ENCODE measurements at regions not wholly inside any gene's neighbourhood (a gene's known extent, or its start where the extent isn't known, plus 50 kb on each side); places are given as distances from the start of the nearest gene placed in this dataset.

DNA sequence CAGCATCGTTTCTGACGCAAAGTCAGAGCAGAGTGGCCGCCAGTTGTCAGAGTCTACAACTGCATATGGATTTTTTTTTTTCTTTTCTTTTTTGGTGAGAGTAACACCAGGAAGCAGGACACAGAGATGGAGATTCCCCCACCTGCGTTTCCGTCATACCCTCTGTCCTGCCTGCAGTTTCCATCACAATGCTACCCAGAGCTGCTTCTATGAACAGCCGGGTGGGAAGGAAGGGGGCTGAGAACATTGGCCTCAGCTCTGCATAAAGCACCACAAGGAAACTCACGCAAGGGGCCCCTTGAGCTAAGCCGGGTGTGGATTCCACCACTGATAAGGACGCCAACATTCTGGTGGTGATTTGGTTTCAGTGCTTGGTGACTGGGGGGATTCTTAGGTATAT is 183.5 kb upstream of the AFDN start:
- Mint-ChIP-seq H3K4me1 (no peaks in the 10 kb centered on the region), H3K27ac (no peak overlapping the region), H3K27me3 (ENCODE audit: low read depth in 3 of 3) (peaks cover 0 to 3% (median 0%) of the 10 kb centered on the region in 3 donors), H3K36me3 (no peaks in the 10 kb centered on the region), H3K9me3 (peaks cover 0 to 3% (median 0%) of the 10 kb centered on the region in 6 donors), H3K4me3 (no peak overlapping the region)
- no peak for DNase-seq

DNA sequence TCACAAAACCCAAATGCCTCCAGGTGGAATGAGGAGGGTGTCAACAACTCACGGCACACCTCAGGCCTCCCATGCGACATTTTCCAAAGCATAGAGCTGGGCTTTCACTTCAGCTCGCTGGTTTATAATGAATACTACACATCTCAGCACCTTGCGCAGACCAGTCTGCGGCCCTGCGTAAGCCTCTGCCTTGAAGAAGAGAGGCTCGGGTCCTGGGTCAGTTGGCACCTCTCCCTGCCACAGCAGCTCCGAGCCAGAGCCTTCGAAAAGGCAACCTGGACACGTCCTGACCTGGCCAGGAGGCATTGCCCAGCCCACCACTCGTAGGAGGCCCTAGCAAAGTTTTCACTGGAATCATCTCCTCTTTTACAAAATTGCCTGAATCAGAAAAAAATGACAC is 183.0 kb upstream of the AFDN start:
- Mint-ChIP-seq H3K36me3 (no peaks in the 10 kb centered on the region), H3K27ac (no peak overlapping the region), H3K9me3 (peaks cover 0 to 3% (median 0%) of the 10 kb centered on the region in 6 donors), H3K27me3 (ENCODE audit: low read depth in 3 of 3) (peaks cover 0 to 3% (median 0%) of the 10 kb centered on the region in 3 donors), H3K4me3 (no peak overlapping the region), H3K4me1 (no peaks in the 10 kb centered on the region)
- DNase-seq = no peak

DNA sequence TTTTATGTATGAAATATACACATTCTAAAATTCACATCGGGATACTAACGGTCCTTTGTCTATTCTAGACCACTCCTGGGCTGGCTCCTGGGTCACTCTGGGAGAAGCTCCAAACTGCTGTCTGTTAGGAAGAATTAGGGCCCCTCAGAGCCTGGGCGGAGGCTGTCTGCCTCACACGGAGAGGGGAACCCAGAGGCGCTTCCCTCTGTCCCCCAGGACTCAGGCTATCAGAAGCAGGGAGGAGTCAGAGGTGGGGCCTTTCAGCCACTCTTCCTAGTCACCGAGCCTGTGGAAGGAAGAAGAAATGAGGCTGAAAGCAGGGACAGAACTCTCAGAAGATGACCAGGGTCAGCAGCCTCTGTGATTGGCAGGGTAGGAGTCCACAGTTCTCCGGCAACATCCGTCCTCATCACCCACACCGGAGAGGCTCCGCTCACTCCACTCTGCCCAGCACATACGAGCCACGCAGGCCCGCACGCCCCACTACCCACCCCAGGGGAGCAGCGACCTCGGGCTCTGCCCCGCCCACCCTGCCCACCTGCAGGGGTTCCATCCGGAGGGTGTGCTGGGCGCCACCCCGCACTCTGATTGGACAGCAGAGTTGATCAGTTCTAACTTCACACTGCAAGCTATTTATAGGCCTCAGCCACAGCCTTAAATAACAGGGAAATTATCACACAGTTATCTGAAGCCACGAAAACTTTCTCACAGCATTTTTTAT is 182.1 kb upstream of the AFDN start:
- no peak for DNase-seq
- H3K9me3 Mint-ChIP-seq = peaks cover 0 to 3% (median 0%) of the 10 kb centered on the region in 6 donors
- H3K27ac Mint-ChIP-seq = no peak overlapping the region

DNA sequence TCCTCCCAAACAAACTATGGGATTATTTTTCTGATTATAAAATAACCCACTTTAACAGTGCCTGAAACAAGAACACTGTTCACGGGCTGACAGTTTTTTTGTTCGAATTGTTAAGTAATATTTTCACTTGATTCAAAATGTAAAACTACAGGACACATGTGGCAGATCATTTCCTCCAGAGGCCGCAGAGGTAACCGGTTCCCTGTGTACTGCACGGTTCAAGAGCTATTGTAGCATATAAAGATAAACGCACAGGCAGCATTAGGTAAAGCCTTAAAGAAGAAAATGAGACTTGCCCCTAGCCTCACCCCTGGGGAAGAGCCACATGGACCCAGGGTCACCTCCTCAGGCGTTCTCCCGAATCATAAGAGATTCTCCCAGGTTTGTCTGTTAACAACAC is 181.3 kb upstream of the AFDN start:
- Mint-ChIP-seq H3K4me3 (no peak overlapping the region), H3K27ac (no peak overlapping the region)

More for the DNA sequence above, 182.1 kb upstream of the AFDN start:
- Mint-ChIP-seq H3K27me3 (ENCODE audit: low read depth in 3 of 3) (peaks cover 0 to 3% (median 0%) of the 10 kb centered on the region in 3 donors), H3K4me1 (no peaks in the 10 kb centered on the region), H3K36me3 (no peaks in the 10 kb centered on the region), H3K4me3 (no peak overlapping the region)

DNA sequence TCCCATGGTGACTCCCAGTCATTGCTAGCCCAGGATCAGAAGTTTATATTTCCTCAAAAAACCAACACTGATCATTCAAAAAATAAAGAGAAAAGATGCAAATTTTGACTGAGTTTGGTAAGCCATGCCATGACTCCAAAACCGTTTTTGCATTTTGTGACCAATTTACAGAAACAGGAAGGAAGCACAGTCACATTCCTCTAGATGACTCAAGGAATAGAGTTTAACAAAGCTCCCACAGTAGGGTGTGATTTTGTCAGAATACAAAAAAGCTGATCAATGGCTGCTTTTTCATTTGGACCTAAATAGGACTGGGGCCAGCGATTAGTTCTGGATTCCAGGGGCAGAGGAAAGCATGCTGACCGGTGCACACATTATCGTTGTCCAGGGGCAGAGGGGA is 179.4 kb upstream of the AFDN start:
- Mint-ChIP-seq H3K27me3 (ENCODE audit: low read depth in 3 of 3) (peaks cover 0 to 3% (median 0%) of the 10 kb centered on the region in 3 donors), H3K27ac (no peak overlapping the region), H3K4me3 (no peak overlapping the region), H3K36me3 (no peaks in the 10 kb centered on the region), H3K9me3 (no peaks in the 10 kb centered on the region), H3K4me1 (no peaks in the 10 kb centered on the region)
- DNase-seq = no peak

More for the DNA sequence above, 181.3 kb upstream of the AFDN start:
- Mint-ChIP-seq H3K9me3 (peaks cover 0 to 3% (median 0%) of the 10 kb centered on the region in 6 donors), H3K4me1 (no peaks in the 10 kb centered on the region), H3K27me3 (ENCODE audit: low read depth in 3 of 3) (peaks cover 0 to 3% (median 0%) of the 10 kb centered on the region in 3 donors), H3K36me3 (no peaks in the 10 kb centered on the region)
- no peak for DNase-seq

DNA sequence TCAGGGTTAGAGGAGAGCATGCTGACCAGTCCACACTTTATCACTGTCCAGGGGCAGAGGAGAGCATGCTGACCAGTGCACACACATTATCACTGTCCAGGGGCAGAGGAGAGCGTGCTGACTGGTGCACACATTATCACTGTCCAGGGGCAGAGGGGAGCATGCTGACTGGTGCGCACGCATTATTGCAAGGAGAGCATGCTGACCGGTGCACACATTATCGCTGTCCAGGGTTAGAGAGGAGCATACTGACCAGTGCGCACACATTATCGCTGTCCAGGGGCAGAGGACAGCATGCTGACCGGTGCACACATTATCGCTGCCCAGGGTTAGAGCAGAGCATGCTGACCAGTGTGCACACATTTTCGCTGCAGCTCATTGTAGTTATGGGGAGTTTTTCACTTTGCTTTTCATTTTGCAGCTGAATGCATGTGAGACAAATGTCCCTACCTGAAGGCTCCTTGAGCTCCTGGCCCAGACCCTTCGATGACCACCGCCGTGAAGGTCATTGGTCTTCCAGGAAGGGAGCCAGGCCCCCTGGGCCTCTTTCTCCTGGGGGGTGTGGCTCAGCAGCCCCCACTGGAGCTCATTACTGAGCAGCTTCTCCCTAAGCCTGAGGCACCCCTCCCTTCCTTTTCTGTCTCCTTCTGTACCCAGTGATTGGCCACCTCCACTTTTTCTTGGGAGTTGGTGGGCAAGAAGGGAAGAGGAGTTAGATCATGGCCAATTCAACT is 178.8 kb upstream of the AFDN start:
- DNase-seq = no peak

DNA sequence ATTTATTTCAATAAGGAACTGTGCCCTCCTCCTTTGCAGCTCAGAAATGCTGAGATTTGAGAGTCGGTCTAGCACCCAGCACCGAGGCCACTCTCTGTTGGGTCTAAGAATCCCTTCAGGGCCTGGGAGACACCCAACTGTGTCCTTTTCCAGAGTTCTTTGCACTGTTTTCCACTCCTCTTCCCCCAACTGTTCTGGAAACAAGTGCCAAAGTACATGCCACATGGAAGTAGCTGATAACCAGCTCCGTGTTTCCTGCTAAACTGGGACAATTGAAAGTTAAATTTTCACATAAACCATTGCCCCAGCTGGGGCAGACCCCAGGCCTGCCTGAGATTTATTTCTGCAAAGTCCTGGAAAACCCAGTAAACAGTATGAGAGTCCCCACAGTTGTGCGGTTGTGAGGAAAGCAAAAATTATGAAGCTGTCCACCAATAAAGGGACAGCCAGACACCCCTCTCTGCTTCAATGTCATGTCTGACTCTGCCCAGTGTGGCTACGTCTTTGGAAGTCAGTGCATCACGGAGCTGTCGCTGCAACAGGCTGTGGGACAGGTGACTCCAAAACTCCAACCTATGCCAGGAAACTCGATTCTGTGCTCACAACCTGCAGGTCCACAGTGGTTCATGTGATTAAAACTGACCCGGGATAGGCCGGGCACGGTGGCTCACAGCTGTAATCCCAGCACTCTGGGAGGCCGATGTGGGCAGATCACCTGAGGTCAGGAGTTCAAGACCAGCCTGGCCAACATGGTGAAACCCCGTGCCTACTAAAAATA is 178.0 kb upstream of the AFDN start:
- Mint-ChIP-seq H3K27me3 (ENCODE audit: low read depth in 3 of 3) (peaks cover 0 to 1% (median 0%) of the 10 kb centered on the region in 3 donors), H3K4me1 (no peaks in the 10 kb centered on the region), H3K4me3 (no peak overlapping the region), H3K27ac (no peak overlapping the region), H3K36me3 (no peaks in the 10 kb centered on the region), H3K9me3 (no peaks in the 10 kb centered on the region)
- DNase-seq = no peak

More for the DNA sequence above, 178.8 kb upstream of the AFDN start:
- no peak overlapping the region for H3K27ac Mint-ChIP-seq
- no peak overlapping the region for H3K4me3 Mint-ChIP-seq
- H3K27me3 Mint-ChIP-seq (ENCODE audit: low read depth in 3 of 3) = no peaks in the 10 kb centered on the region
- no peaks in the 10 kb centered on the region for H3K9me3 Mint-ChIP-seq
- H3K4me1 Mint-ChIP-seq = no peaks in the 10 kb centered on the region
- no peaks in the 10 kb centered on the region for H3K36me3 Mint-ChIP-seq

DNA sequence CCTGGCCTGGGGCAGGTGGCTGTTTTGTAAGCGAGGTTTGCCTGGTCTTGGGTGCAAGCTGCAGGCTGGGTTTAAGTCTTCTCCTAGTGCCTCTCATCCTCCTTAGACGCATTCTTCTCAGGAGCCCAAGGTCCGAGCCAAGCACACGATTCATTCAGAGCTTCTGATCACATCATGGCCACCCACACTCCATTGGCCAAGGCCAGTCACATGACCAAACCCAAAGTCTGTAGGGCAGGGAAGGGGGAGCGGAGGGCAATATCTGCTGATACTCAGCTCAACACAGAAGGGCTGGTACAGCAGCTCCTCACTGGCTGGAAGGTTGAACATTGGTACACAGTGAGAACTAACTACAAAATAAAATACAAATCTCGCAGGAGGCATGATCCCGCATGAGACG is 177.2 kb upstream of the AFDN start:
- Mint-ChIP-seq H3K4me3 (no peak overlapping the region), H3K4me1 (no peaks in the 10 kb centered on the region), H3K9me3 (no peaks in the 10 kb centered on the region), H3K36me3 (no peaks in the 10 kb centered on the region), H3K27ac (no peak overlapping the region), H3K27me3 (ENCODE audit: low read depth in 3 of 3) (peaks cover 0 to 2% (median 0%) of the 10 kb centered on the region in 3 donors)
- DNase-seq = no peak

DNA sequence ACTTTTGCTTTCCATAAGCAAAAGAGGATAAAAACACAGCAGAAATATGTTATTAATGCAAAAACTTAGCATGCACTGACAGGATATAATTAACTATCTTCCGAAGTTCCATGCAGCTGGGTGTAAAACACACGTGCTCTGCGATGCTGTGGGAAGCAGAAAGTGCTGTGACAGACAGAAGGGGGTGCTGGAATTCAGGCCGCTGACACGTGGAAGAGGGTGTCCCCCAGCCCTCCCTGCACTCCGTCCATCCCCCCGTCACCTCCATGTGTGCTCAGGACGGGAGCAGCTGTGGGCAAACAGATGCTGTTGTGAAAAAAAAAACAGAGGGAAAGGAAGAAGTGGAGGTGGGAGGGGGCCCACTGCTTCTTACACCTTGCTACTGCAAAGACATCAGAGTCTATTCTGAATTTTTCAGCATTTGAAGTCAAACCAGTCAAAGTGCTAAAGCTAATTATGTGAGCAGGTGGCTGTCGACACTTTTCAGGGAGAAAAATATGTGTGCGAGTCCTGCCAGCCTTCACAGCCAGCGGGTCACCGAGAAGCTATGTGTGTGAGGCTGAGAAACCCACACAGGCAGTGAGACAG is 175.9 kb upstream of the AFDN start:
- H3K9me3 Mint-ChIP-seq = no peaks in the 10 kb centered on the region
- no peaks in the 10 kb centered on the region for H3K4me1 Mint-ChIP-seq
- no peak overlapping the region for H3K4me3 Mint-ChIP-seq
- no peak overlapping the region for H3K27ac Mint-ChIP-seq
- peaks cover 0 to 2% (median 0%) of the 10 kb centered on the region in 3 donors for H3K27me3 Mint-ChIP-seq (ENCODE audit: low read depth in 3 of 3)
- no peak for DNase-seq
- no peaks in the 10 kb centered on the region for H3K36me3 Mint-ChIP-seq

DNA sequence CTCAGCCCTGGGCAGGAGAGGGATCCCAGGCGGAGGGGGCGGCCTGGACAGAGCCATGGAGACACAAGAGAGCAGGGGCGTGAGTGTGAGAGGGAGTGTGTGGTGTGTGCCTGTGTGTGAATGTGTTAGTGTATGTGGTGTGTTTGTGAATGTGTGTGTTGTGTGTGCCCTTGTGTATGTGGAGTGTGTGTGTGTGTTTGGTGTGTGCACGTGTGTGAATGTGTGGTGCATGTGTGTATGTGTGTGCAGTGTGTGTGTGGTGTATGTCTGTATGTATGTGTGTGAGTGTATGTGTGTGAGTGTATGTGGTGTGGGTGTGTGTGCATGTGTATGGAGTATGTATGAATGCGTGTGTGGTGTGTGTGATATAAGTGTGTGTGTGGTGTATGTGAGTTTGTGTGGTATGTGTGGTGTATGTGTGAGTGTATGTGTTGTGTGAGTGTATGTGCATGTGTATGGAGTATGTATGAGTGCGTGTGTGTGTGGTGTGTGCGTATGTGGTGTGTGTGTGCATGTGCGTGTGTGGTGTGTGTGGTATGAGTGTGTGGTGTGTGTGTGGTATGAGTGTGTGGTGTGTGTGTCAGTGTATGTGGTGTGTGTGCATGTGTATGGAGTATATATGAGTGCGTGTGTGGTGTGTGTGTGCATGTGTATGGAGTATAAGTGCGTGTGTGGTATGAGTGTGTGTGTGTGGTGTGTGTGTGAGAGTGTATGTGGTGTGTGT is 175.2 kb upstream of the AFDN start:
- H3K27ac Mint-ChIP-seq = no peak overlapping the region
- peaks cover 0 to 2% (median 0%) of the 10 kb centered on the region in 3 donors for H3K27me3 Mint-ChIP-seq (ENCODE audit: low read depth in 3 of 3)
- H3K36me3 Mint-ChIP-seq = no peaks in the 10 kb centered on the region
- H3K4me3 Mint-ChIP-seq = no peak overlapping the region
- H3K4me1 Mint-ChIP-seq = no peaks in the 10 kb centered on the region
- DNase-seq = no peak
- H3K9me3 Mint-ChIP-seq = no peaks in the 10 kb centered on the region

DNA sequence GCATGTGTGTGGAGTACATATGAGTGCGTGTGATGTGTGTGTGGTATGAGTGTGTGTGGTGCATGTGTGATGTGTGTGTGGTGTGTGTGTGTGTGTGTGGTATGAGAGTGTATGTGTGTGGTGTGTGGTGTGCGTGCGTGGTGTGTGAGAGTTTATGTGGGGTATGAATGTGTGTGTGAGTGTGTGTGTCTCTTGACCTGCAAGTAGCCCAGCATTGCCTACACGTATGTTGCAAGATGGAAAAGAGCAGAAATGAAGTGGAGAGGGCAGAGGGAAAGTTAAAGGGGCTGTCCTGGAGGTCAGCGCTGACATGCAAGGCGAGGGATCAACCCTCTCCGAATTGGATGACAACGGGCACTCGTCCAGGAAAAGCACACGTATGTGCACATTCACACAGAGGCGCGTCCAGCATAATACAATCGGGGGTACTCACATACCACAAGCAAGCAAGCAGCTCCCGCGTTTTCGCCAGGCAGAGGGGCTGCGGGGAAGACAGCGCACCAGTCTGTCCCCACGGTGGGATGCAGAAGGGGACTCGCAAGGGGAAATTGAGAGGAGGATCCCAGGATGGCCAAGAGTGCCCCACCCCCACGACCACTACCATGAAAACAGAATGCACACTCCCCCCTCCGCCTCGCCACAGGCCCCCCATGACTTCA is 174.5 kb upstream of the AFDN start:
- no peaks in the 10 kb centered on the region for H3K9me3 Mint-ChIP-seq
- no peak overlapping the region for H3K4me3 Mint-ChIP-seq
- DNase-seq = no peak
- H3K27me3 Mint-ChIP-seq (ENCODE audit: low read depth in 3 of 3) = peaks cover 0 to 2% (median 0%) of the 10 kb centered on the region in 3 donors
- no peaks in the 10 kb centered on the region for H3K4me1 Mint-ChIP-seq
- H3K27ac Mint-ChIP-seq = no peak overlapping the region
- no peaks in the 10 kb centered on the region for H3K36me3 Mint-ChIP-seq

DNA sequence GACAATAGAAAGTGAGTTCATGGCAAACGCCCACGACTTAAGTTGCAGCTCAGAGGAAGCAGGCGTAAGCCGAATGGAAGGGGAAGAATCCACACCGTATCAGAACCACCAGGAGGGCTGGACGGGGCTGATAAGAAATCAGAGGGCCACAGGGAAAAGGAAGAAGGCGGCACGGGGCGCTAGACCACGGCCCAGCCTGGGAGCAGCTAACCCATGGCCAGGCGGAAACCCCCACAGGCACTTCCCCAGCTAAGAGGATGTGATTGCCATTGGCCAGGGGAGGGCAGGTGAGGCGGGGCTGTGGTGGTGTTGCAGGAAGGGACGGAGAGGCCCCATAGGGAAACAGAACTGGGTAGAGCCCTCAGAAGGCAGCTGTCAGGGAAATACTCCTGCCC is 174.0 kb upstream of the AFDN start:
- Mint-ChIP-seq H3K4me3 (no peak overlapping the region), H3K4me1 (no peaks in the 10 kb centered on the region), H3K27me3 (ENCODE audit: low read depth in 3 of 3) (peaks cover 0 to 2% (median 0%) of the 10 kb centered on the region in 3 donors), H3K36me3 (no peaks in the 10 kb centered on the region), H3K27ac (no peak overlapping the region), H3K9me3 (no peaks in the 10 kb centered on the region)
- no peak for DNase-seq

DNA sequence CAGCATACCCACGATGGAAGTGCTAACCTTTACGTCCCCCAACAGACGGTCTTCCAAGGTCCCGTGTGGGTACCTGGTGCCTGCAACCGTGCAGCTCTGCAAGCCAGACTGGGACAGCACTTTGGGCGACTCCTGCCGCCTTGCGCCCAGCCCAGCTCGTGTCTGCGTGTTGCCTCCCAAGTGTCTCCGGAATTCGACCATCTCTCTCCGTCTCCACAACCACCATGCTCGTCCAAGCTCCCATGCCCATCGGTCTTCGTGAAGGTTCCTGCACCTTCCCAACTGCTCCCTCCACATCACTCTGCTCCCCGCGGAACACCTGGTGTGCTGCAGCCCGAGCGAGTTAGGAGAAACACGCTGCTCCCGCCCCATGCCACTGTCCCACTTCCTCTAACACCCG is 173.2 kb upstream of the AFDN start:
- Mint-ChIP-seq H3K27me3 (ENCODE audit: low read depth in 3 of 3) (peaks cover 0 to 2% (median 0%) of the 10 kb centered on the region in 3 donors), H3K36me3 (no peaks in the 10 kb centered on the region), H3K4me1 (no peaks in the 10 kb centered on the region), H3K9me3 (peaks cover 0 to 2% (median 0%) of the 10 kb centered on the region in 6 donors), H3K27ac (no peak overlapping the region), H3K4me3 (no peak overlapping the region)
- no peak for DNase-seq

Measured in immature natural killer cell (primary cell).